Endodermal cell (in vitro differentiated cells): ENCODE measurements at regions not wholly inside any gene's neighbourhood (a gene's known extent, or its start where the extent isn't known, plus 50 kb on each side); places are given as distances from the start of the nearest gene placed in this dataset.

Experiments used
- DNase-seq: peaks from one replicate; pipeline ENCODE4 v3.0.0-alpha.2; 2017
- H3K27ac ChIP-seq: 2 replicates; pipeline ENCODE4 v1.5.1; 2013; ENCODE audit warnings: mild to moderate bottlenecking, low read depth, low read length, moderate library complexity
- H3K27me3 ChIP-seq: 2 replicates; pipeline ENCODE4 v1.6.1; 2013; ENCODE audit warnings: mild to moderate bottlenecking, low read length, moderate library complexity; ENCODE audit not compliant: insufficient read depth, control insufficient read depth, poor library complexity, severe bottlenecking
- H3K36me3 ChIP-seq: 2 replicates; pipeline ENCODE4 v1.7.0; 2013; ENCODE audit warnings: mild to moderate bottlenecking, low read length, moderate library complexity; ENCODE audit not compliant: control insufficient read depth, insufficient read depth
- H3K4me1 ChIP-seq: one replicate; pipeline ENCODE4 v1.7.0; 2013; ENCODE audit warnings: low read length; ENCODE audit not compliant: control insufficient read depth, insufficient read depth
- H3K4me3 ChIP-seq: 2 replicates; pipeline ENCODE4 v1.5.1; 2013; ENCODE audit warnings: mild to moderate bottlenecking, low read length, moderate library complexity
- H3K9ac ChIP-seq: 2 replicates; pipeline ENCODE4 v1.6.1; 2013; ENCODE audit warnings: mild to moderate bottlenecking, low read length, moderate library complexity; ENCODE audit not compliant: poor library complexity, severe bottlenecking; ENCODE audit errors: extremely low read depth
- H3K9me3 ChIP-seq: 2 replicates; pipeline ENCODE4 v1.6.1; 2013; ENCODE audit warnings: mild to moderate bottlenecking, low read length, moderate library complexity; ENCODE audit not compliant: control insufficient read depth
- H3K27ac Mint-ChIP-seq: 2 replicates; pipeline ENCODE4 v1.8.0; 2020; ENCODE audit warnings: mixed read lengths
- H3K27me3 Mint-ChIP-seq: 2 replicates; pipeline ENCODE4 v1.8.0; 2021; ENCODE audit warnings: mild to moderate bottlenecking, mixed read lengths; ENCODE audit not compliant: insufficient read depth
- H3K36me3 Mint-ChIP-seq: 2 replicates; pipeline ENCODE4 v1.8.0; 2020; ENCODE audit warnings: low read depth, mixed read lengths
- H3K4me1 Mint-ChIP-seq: 2 replicates; pipeline ENCODE4 v1.8.0; 2020; ENCODE audit warnings: mixed read lengths
- H3K4me3 Mint-ChIP-seq: 2 replicates; pipeline ENCODE4 v1.8.0; 2020; ENCODE audit warnings: mild to moderate bottlenecking, moderate library complexity, mixed read lengths
- H3K9me3 Mint-ChIP-seq: 2 replicates; pipeline ENCODE4 v1.8.0; 2020; ENCODE audit warnings: mild to moderate bottlenecking, mixed read lengths
- WGBS, 2 experiments: methylation state at CpG; one replicate each; pipeline versions ENCODE4 v1.1.5 to v1.1.7; 2013; ENCODE audit warnings: missing lambda C conversion rate in 2 of 2, mixed read lengths in 1 of 2; ENCODE audit not compliant: insufficient coverage in 1 of 2, insufficient read length in 1 of 2; 5-methylcytosine and 5-hydroxymethylcytosine counted together
- TF ChIP-seq, protein P1 (sequence below): fragments of 200-600 bp; sonication (generic); conservative IDR thresholded peaks from 2 replicates; pipeline ENCODE4 v1.5.0; 2021; ENCODE audit warnings: antibody characterized with exemption, mild to moderate bottlenecking

DNA sequence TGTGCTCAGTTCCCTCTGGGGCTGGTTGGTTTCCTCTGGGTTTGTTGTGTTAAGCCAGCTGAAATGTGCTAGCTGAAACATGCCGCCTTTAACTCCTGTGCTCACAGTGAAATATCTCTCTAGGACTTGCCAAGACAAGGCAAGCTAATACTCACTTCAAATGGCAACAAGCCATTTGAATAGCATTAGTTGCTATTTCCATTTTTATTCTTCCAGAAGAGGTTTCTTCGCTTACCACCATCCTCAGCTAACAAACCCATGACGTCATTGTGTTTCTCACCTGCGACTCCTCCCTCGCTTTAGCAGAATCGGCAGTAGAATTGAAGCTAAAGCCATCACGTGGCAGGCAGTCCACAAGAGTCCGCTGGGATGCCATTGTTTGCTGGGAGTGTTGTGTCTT is 61.3 kb downstream of the ZNF22 start:
- H3K27ac Mint-ChIP-seq: no peak overlapping the region
- Histone ChIP-seq H3K9me3 (no peaks in the 10 kb centered on the region), H3K27me3 (no peaks in the 10 kb centered on the region), H3K9ac (no peak overlapping the region), H3K27ac (no peak overlapping the region), H3K4me1 (no peaks in the 10 kb centered on the region), H3K36me3 (no peaks in the 10 kb centered on the region), H3K4me3 (no peak overlapping the region)
- no peak for DNase-seq
- H3K4me3 Mint-ChIP-seq: no peak overlapping the region
- 85 to 90% methylated on average over 4 to 8 of the region's 8 CpGs for WGBS, 2 experiments
- no peaks in the 10 kb centered on the region for H3K9me3 Mint-ChIP-seq
- H3K27me3 Mint-ChIP-seq: no peaks in the 10 kb centered on the region
- no peaks in the 10 kb centered on the region for H3K4me1 Mint-ChIP-seq
- no peaks in the 10 kb centered on the region for H3K36me3 Mint-ChIP-seq
- TF ChIP-seq, protein P1, sequence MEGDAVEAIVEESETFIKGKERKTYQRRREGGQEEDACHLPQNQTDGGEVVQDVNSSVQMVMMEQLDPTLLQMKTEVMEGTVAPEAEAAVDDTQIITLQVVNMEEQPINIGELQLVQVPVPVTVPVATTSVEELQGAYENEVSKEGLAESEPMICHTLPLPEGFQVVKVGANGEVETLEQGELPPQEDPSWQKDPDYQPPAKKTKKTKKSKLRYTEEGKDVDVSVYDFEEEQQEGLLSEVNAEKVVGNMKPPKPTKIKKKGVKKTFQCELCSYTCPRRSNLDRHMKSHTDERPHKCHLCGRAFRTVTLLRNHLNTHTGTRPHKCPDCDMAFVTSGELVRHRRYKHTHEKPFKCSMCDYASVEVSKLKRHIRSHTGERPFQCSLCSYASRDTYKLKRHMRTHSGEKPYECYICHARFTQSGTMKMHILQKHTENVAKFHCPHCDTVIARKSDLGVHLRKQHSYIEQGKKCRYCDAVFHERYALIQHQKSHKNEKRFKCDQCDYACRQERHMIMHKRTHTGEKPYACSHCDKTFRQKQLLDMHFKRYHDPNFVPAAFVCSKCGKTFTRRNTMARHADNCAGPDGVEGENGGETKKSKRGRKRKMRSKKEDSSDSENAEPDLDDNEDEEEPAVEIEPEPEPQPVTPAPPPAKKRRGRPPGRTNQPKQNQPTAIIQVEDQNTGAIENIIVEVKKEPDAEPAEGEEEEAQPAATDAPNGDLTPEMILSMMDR: no peak

DNA sequence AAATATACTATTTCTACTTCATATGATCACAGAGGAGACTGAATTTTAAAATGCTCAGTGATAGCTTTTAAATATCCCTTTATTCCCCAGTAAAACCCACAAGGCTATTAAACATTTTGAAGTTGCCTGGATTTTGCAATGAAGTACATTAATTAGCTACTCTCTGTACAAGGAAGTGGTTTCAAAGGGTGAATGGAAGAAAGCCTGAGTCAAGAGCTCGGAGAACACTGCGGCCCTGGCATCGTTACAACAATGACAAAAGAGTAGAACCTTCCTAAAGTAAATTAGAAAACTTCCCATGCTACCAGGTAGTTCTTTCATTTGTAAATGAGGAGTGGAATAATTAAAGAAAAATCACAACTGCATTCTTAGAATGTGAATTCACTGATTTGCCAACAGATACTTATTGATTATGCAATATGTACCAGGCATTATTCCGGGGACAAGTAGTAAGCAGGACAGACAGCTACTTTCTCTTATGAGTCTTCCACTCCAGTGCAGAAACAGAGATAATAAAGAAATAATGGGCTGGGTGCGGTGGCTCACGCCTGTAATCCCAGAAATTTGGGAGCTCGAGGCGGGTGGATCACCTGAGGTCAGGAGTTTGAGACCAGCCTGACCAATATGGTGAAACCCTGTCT is 63.0 kb downstream of the ZNF22 start:
- no peak overlapping the region for H3K4me3 Mint-ChIP-seq
- no peak for DNase-seq
- Histone ChIP-seq H3K36me3 (no peaks in the 10 kb centered on the region), H3K4me3 (no peak overlapping the region), H3K27me3 (no peaks in the 10 kb centered on the region), H3K27ac (no peak overlapping the region), H3K4me1 (no peaks in the 10 kb centered on the region), H3K9me3 (no peaks in the 10 kb centered on the region), H3K9ac (no peak overlapping the region)
- no peaks in the 10 kb centered on the region for H3K36me3 Mint-ChIP-seq
- no peak overlapping the region for H3K27ac Mint-ChIP-seq
- no peaks in the 10 kb centered on the region for H3K4me1 Mint-ChIP-seq
- TF ChIP-seq, protein P1: no peak
- no peaks in the 10 kb centered on the region for H3K27me3 Mint-ChIP-seq
- 95 to 100% methylated on average over 3 to 8 of the region's 8 CpGs for WGBS, 2 experiments
- no peaks in the 10 kb centered on the region for H3K9me3 Mint-ChIP-seq

DNA sequence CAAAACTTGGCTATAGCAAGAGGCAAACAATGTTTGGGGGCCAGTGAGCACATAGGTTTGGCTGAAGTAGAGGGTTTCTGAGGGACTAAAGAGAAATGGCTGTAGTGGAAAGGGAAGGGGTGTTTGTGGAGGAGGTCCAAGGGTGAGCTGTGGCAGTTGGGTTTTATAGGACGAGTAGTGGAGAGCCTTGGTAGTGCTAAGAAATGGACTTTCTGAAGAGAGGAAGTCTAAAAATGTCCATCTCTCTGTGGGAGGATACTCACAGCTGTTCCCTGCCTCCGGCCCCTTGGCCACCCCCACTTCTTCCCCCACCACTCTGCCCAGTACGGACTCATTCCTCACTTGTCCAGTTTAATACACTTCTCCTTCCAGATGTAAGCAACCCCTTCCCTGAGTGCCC is 64.3 kb downstream of the ZNF22 start:
- H3K9me3 ChIP-seq: no peaks in the 10 kb centered on the region
- no peaks in the 10 kb centered on the region for H3K4me1 Mint-ChIP-seq
- H3K9me3 Mint-ChIP-seq: no peaks in the 10 kb centered on the region
- no peak overlapping the region for H3K9ac ChIP-seq
- no peak overlapping the region for H3K4me3 Mint-ChIP-seq
- 80 to 86% methylated on average over 1 to 3 of the region's 3 CpGs for WGBS, 2 experiments
- no peak overlapping the region for H3K27ac ChIP-seq
- H3K4me1 ChIP-seq: no peaks in the 10 kb centered on the region
- TF ChIP-seq, protein P1: no peak
- no peaks in the 10 kb centered on the region for H3K27me3 ChIP-seq
- H3K27me3 Mint-ChIP-seq: no peaks in the 10 kb centered on the region
- H3K36me3 Mint-ChIP-seq: no peaks in the 10 kb centered on the region
- DNase-seq: no peak
- H3K27ac Mint-ChIP-seq: no peak overlapping the region
- H3K36me3 ChIP-seq: no peaks in the 10 kb centered on the region
- no peak overlapping the region for H3K4me3 ChIP-seq
